GM23338 (cell line): ENCODE measurements at regions not wholly inside any gene's neighbourhood (a gene's known extent, or its start where the extent isn't known, plus 50 kb on each side); places are given as distances from the start of the nearest gene placed in this dataset.

Source experiments
- ATAC-seq: fragments of 200-7000 bp; cut with Tn5 transposase; 3 replicates; pipeline ENCODE4 v1.9.1; 2020
- DNase-seq: peaks from one replicate; pipeline ENCODE4 v3.0.0-alpha.2; 2015; ENCODE audit warnings: low spot score
- H2AFZ ChIP-seq: fragments of 200-600 bp; sonication (generic); 2 replicates; pipeline ENCODE4 v1.8.0; 2016; ENCODE audit warnings: antibody characterized with exemption, mild to moderate bottlenecking, moderate library complexity
- H3F3A ChIP-seq: fragments of 200-600 bp; sonication (generic); replicated peaks from 2 replicates; pipeline ENCODE4 v1.8.0; 2017; ENCODE audit warnings: antibody characterized with exemption, mixed run types, low read depth
- H3K27ac ChIP-seq: fragments of 200-600 bp; sonication (generic); 2 replicates; pipeline ENCODE4 v1.6.1; 2016; ENCODE audit warnings: low read depth
- H3K27me3 ChIP-seq: fragments of 200-600 bp; sonication (generic); 2 replicates; pipeline ENCODE4 v1.8.0; 2016; ENCODE audit warnings: mild to moderate bottlenecking, mixed run types, moderate library complexity; ENCODE audit not compliant: insufficient read depth
- H3K36me3 ChIP-seq: fragments of 200-600 bp; sonication (generic); 2 replicates; pipeline ENCODE4 v1.8.0; 2016; ENCODE audit warnings: mild to moderate bottlenecking; ENCODE audit not compliant: insufficient read depth
- H3K4me1 ChIP-seq: fragments of 200-600 bp; sonication (generic); 2 replicates; pipeline ENCODE4 v1.8.0; 2016; ENCODE audit warnings: mild to moderate bottlenecking, moderate library complexity; ENCODE audit not compliant: insufficient read depth
- H3K4me2 ChIP-seq: fragments of 200-600 bp; sonication (generic); 2 replicates; pipeline ENCODE4 v1.7.1; 2017; ENCODE audit warnings: mixed run types
- H3K4me3 ChIP-seq: fragments of 200-600 bp; sonication (generic); 2 replicates; pipeline ENCODE4 v1.6.1; 2016; ENCODE audit warnings: mixed run types
- H3K79me2 ChIP-seq: fragments of 200-600 bp; sonication (generic); replicated peaks from 2 replicates; pipeline ENCODE4 v1.8.0; 2017; ENCODE audit warnings: mild to moderate bottlenecking; ENCODE audit not compliant: insufficient read depth
- H3K9me2 ChIP-seq: fragments of 200-600 bp; sonication (generic); 2 replicates; pipeline ENCODE4 v1.8.0; 2017; ENCODE audit not compliant: insufficient read depth
- H4K20me1 ChIP-seq: fragments of 200-600 bp; sonication (generic); replicated peaks from 2 replicates; pipeline ENCODE4 v1.8.0; 2017; ENCODE audit warnings: mild to moderate bottlenecking; ENCODE audit not compliant: insufficient read depth
- H3K27ac Mint-ChIP-seq: 2 replicates; pipeline ENCODE4 v1.8.0; 2020; ENCODE audit warnings: inconsistent platforms, mild to moderate bottlenecking, moderate library complexity, mixed read lengths
- H3K27me3 Mint-ChIP-seq: 3 replicates; pipeline ENCODE4 v1.8.0; 2022; ENCODE audit warnings: low read depth, mild to moderate bottlenecking, moderate library complexity, mixed read lengths, inconsistent platforms; ENCODE audit not compliant: insufficient read depth, poor library complexity
- H3K36me3 Mint-ChIP-seq: 3 replicates; pipeline ENCODE4 v1.8.0; 2021; ENCODE audit warnings: low read depth, mild to moderate bottlenecking, inconsistent platforms, moderate library complexity, mixed read lengths
- H3K4me1 Mint-ChIP-seq: 3 replicates; pipeline ENCODE4 v1.8.0; 2020; ENCODE audit warnings: mild to moderate bottlenecking, inconsistent platforms, mixed read lengths
- H3K4me3 Mint-ChIP-seq: 3 replicates; pipeline ENCODE4 v1.8.0; 2021; ENCODE audit warnings: moderate library complexity, mild to moderate bottlenecking, inconsistent platforms, mixed read lengths
- H3K9me3 Mint-ChIP-seq: 3 replicates; pipeline ENCODE4 v1.8.0; 2020; ENCODE audit warnings: moderate library complexity, mild to moderate bottlenecking, inconsistent platforms, mixed read lengths
- CREB1 ChIP-seq: fragments of 250-450 bp; sonication (Bioruptor Pico); IDR thresholded peaks from 2 replicates; pipeline ENCODE4 v1.5.0; 2020; ENCODE audit warnings: low read depth, mild to moderate bottlenecking, moderate library complexity
- CTCF ChIP-seq, 2 experiments: fragments of 200-600 bp in 1 of 2; sonication (generic) in 1 of 2; conservative IDR thresholded peaks; 2 replicates each; pipeline versions ENCODE4 v1.5.1 to v1.6.1; 2016 to 2017; ENCODE audit warnings: antibody characterized with exemption in 2 of 2, low read depth in 2 of 2, mild to moderate bottlenecking in 2 of 2, moderate library complexity in 1 of 2
- ETS1 ChIP-seq: IDR thresholded peaks from 2 replicates; pipeline ENCODE4 v1.6.1; 2016; ENCODE audit warnings: antibody characterized with exemption
- EZH2 ChIP-seq: fragments of 200-600 bp; sonication (generic); IDR thresholded peaks from one replicate; pipeline ENCODE4 v1.8.0; 2017; ENCODE audit warnings: antibody characterized with exemption, mild to moderate bottlenecking, low read depth; ENCODE audit not compliant: unreplicated experiment
- EZH2phosphoT487 ChIP-seq: fragments of 200-600 bp; sonication (generic); IDR thresholded peaks from one replicate; pipeline ENCODE4 v1.8.1; 2018; ENCODE audit warnings: antibody characterized with exemption; ENCODE audit not compliant: unreplicated experiment
- JUNB ChIP-seq: IDR thresholded peaks from one replicate; pipeline ENCODE4 v1.6.1; 2016; ENCODE audit warnings: antibody characterized with exemption; ENCODE audit not compliant: unreplicated experiment
- NANOG ChIP-seq: IDR thresholded peaks from 2 replicates; pipeline ENCODE4 v1.6.1; 2016; ENCODE audit warnings: antibody characterized with exemption, borderline replicate concordance
- POLR2AphosphoS5 ChIP-seq: IDR thresholded peaks from 2 replicates; pipeline ENCODE4 v1.6.1; 2016; ENCODE audit warnings: antibody characterized with exemption, low read depth
- REST ChIP-seq: IDR thresholded peaks from one replicate; pipeline ENCODE4 v1.6.1; 2018; ENCODE audit warnings: antibody characterized with exemption; ENCODE audit not compliant: unreplicated experiment
- STAT1 ChIP-seq: IDR thresholded peaks from one replicate; pipeline ENCODE4 v1.6.1; 2016; ENCODE audit warnings: antibody characterized with exemption; ENCODE audit not compliant: unreplicated experiment
- ZNF114 ChIP-seq: fragments of 250-450 bp; sonication (Bioruptor Pico); IDR thresholded peaks from 2 replicates; pipeline ENCODE4 v1.5.0; 2020; ENCODE audit warnings: mild to moderate bottlenecking, moderate library complexity
- ZNF331 ChIP-seq: fragments of 250-450 bp; sonication (Bioruptor Pico); IDR thresholded peaks from 2 replicates; pipeline ENCODE4 v1.5.0; 2020; ENCODE audit warnings: low read depth, mild to moderate bottlenecking, moderate library complexity
- ZNF462 ChIP-seq: fragments of 250-450 bp; sonication (Bioruptor Pico); IDR thresholded peaks from 2 replicates; pipeline ENCODE4 v1.5.0; 2020; ENCODE audit warnings: mild to moderate bottlenecking, moderate library complexity

- no peaks in the 10 kb centered on the region for H4K20me1 ChIP-seq
- no peak overlapping the region for H3K4me3 ChIP-seq
- TF ChIP-seq ZNF114 (no peak), EZH2phosphoT487 (no peak), POLR2AphosphoS5 (no peak), ZNF331 (CRISPR knock-in tag) (no peak), NANOG (no peak), JUNB (no peak), ZNF462 (CRISPR knock-in tag) (no peak), STAT1 (no peak), CTCF (conservative IDR thresholded peaks at IDR 0.05; ENCODE audit: low read depth in 2 of 2) (no peak), REST (no peak), EZH2 (no peak), ETS1 (no peak), CREB1 (CRISPR knock-in tag) (no peak)
- peaks cover 10% of the 10 kb centered on the region; the same call in 1 of the 2 replicates for H3K4me1 ChIP-seq
- peaks cover 17% of the 10 kb centered on the region for H3K4me1 Mint-ChIP-seq
- no peaks in the 10 kb centered on the region for H3F3A ChIP-seq
- peaks cover 1% of the 10 kb centered on the region for H3K27me3 Mint-ChIP-seq
- no peaks in the 10 kb centered on the region for H3K9me3 Mint-ChIP-seq
- H3K27ac Mint-ChIP-seq, result no peak overlapping the region
- no peak overlapping the region for H3K4me2 ChIP-seq
- no peaks in the 10 kb centered on the region for H3K36me3 ChIP-seq
- no peaks in the 10 kb centered on the region for H3K36me3 Mint-ChIP-seq
- ATAC-seq, result no peak
- no peaks in the 10 kb centered on the region for H3K79me2 ChIP-seq
- no peak for DNase-seq
- no peaks in the 10 kb centered on the region for H3K27me3 ChIP-seq
- no peak overlapping the region for H3K4me3 Mint-ChIP-seq
- H3K9me2 ChIP-seq, result peaks cover 5% of the 10 kb centered on the region
- H2AFZ ChIP-seq, result no peak overlapping the region
- H3K27ac ChIP-seq, result no peak overlapping the region
These were observed 83.9 kb upstream of the ZNF648 start for GRCh38 chr1:182145441-182145840.
